Coronary artery (tissue), 2 donors: ENCODE measurements at regions not wholly inside any gene's neighbourhood (a gene's known extent, or its start where the extent isn't known, plus 50 kb on each side); places are given as distances from the start of the nearest gene placed in this dataset.

Experiments
- DNase-seq: peaks from one replicate; pipeline ENCODE4 v3.0.0-alpha.2; 2017; ENCODE audit warnings: low spot score
- H3K27ac ChIP-seq, 2 donors: fragments of 200-600 bp; sonication (generic); one replicate each; pipeline ENCODE4 v1.5.1; 2016 to 2019
- H3K4me3 ChIP-seq: fragments of 200-600 bp; sonication (generic); 2 replicates; pipeline ENCODE4 v1.5.1; 2016; ENCODE audit warnings: mild to moderate bottlenecking, moderate library complexity
- CTCF ChIP-seq: fragments of 200-600 bp; sonication (generic); IDR thresholded peaks from one replicate; pipeline ENCODE4 v1.5.1; 2019; ENCODE audit warnings: antibody characterized with exemption

- no peak for DNase-seq
- Histone ChIP-seq H3K4me3 (no peak overlapping the region), H3K27ac (no peak overlapping the region)
- no peak for TF ChIP-seq CTCF
Measured at GRCh38 chr11:127226380-127226779, 225.8 kb upstream of the KIRREL3 start.

- no peak overlapping the region for H3K4me3 ChIP-seq
- H3K27ac ChIP-seq = no peak overlapping the region
- no peak for TF ChIP-seq CTCF
- DNase-seq = no peak
Measured at GRCh38 chr11:127225619-127226018, 225.0 kb upstream of the KIRREL3 start.

- DNase-seq = no peak
- H3K4me3 ChIP-seq = no peak overlapping the region
- no peak overlapping the region for H3K27ac ChIP-seq
- no peak for TF ChIP-seq CTCF
Measured at GRCh38 chr11:127224276-127224675, 223.7 kb upstream of the KIRREL3 start.

- H3K4me3 ChIP-seq = no peak overlapping the region
- H3K27ac ChIP-seq = no peak overlapping the region
- DNase-seq = no peak
- TF ChIP-seq CTCF = no peak
Measured at GRCh38 chr11:127223633-127224032, 223.1 kb upstream of the KIRREL3 start.

- DNase-seq = no peak
- Histone ChIP-seq H3K4me3 (no peak overlapping the region), H3K27ac (no peak overlapping the region)
- TF ChIP-seq CTCF = no peak
Measured at GRCh38 chr11:127223026-127223425, 222.5 kb upstream of the KIRREL3 start.

- no peak overlapping the region for H3K4me3 ChIP-seq
- H3K27ac ChIP-seq = no peak overlapping the region
- no peak for DNase-seq
- no peak for TF ChIP-seq CTCF
Measured at GRCh38 chr11:127219704-127220103, 219.1 kb upstream of the KIRREL3 start.

- DNase-seq = no peak
- H3K4me3 ChIP-seq = no peak overlapping the region
- TF ChIP-seq CTCF = no peak
- no peak overlapping the region for H3K27ac ChIP-seq
Measured at GRCh38 chr11:127218275-127218608, 217.7 kb upstream of the KIRREL3 start.
